Stimulated activated CD8-positive, alpha-beta memory T cell treated with anti-CD3 and anti-CD28 coated beads, Interleukin-12 subunit alpha, Interleukin-12 subunit beta, amount 100 ng/mL, for 24 hours (primary cell): ENCODE measurements at regions not wholly inside any gene's neighbourhood (a gene's known extent, or its start where the extent isn't known, plus 50 kb on each side); places are given as distances from the start of the nearest gene placed in this dataset.

Experiments
- DNase-seq: peaks from one replicate; pipeline ENCODE4 v3.0.0-alpha.2; 2020; ENCODE audit errors: extremely low read depth

- no peak for DNase-seq
Measured at GRCh38 chr3:187900993-187901755, 155.9 kb upstream of the BCL6 start.

DNA sequence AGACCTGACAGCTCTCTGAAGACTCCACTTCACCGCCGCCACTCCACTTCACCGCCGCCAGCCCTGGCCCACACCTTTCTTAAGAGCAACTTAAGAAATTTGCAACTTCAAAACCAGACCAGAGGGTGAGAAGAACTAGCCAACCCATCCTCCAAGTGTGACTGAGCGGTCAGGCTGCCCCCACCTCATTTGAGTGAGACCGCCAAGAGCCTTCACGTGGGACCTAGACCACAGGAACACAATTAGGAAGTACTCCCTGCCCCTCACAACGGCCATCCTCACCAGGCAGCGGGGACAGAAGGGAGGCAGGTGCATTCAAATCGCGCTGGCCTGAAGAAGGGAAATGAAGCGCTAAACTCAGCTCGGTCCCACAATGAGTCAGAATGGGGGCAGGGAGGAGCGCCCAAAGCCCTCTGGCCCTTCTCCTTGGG lies 156.8 kb upstream of the BCL6 start:
- no peak for DNase-seq

DNA sequence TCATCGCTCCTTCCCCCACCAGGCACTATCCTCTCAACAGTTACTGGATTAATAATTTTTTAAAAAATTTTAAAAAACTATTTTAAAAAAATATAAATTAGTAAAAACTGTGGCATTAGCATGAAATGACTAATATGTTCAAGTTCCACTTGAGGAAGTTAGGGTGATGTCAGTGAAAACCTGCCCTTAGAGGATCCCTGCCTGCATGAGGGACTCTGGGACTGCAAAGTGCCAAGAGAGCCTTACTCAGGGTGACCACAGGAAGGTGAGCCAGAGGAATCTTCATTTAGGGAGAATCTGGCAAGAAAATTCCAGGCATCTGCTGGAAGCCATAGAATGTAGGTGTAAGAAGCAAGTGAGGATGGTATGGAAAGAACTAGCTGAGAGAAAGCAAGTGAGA lies 157.7 kb upstream of the BCL6 start:
- DNase-seq: no peak

GRCh38 chr3:187903697-187904096 lies 158.4 kb upstream of the BCL6 start:
- DNase-seq: no peak

- DNase-seq: no peak
Measured at GRCh38 chr3:187906416-187906815, 161.1 kb upstream of the BCL6 start.

DNA sequence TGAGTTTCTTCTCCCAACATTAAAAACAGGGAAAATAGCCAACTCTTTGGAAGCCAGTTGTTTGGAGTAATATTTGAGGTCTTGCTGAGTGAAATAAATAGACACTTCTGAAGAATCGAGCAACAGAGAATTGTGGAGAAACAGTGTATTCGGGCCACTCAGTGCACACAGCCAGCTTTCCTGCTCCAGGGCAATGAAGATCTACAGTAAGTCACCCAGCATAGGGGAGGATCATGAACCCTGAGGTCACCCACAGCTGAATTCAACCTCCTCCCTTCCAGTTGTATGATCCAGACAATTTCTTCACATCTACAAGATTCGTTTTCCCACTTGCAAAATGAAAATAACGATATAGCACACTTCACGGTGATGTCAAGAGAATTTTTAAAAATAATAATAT lies 161.7 kb upstream of the BCL6 start:
- DNase-seq: no peak

- no peak for DNase-seq
Measured at GRCh38 chr3:187909866-187910265, 164.6 kb upstream of the BCL6 start.

GRCh38 chr3:187912007-187912406 lies 166.7 kb upstream of the BCL6 start:
- DNase-seq: no peak

DNA sequence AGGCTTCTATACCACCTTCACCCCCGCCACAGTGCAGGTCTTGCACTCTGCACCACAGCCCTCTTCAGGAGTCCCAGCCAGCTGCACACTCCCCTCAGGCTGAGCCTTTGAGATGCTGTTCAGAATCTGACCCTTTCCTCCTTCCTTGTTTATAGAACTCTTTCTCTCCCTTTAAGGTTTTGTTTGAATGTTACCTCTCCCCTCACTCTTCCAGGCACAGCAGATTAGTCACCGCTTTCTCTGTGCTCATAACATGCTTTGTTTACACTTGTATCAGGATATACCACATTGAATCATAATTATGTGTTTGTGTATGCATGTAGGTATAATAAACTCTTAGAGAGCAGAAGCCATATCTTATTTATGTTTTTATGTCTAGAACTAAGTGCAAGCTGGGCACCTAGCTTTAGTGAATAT lies 168.4 kb upstream of the BCL6 start:
- no peak for DNase-seq

GRCh38 chr3:187914231-187914630 lies 169.0 kb upstream of the BCL6 start:
- no peak for DNase-seq

DNA sequence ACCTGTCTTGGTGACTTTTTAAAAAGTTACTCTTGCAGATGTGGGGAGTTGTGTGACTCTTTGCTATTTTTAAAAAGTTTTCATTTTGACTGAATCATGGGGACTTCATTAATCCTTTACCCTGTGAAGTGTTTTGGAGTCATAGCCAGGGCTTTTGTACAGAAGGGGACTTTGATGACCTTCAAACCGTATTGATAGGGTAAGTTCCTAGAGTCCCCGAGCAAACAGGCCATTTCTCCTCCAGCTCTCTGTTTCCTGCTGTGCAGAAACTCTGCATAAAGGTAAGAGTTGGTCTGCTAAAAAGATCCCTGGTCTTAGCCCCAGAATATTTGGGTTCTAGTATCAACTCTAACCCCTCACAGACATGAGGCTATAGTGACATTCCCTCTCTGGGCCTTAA lies 170.8 kb upstream of the BCL6 start:
- DNase-seq: no peak

DNA sequence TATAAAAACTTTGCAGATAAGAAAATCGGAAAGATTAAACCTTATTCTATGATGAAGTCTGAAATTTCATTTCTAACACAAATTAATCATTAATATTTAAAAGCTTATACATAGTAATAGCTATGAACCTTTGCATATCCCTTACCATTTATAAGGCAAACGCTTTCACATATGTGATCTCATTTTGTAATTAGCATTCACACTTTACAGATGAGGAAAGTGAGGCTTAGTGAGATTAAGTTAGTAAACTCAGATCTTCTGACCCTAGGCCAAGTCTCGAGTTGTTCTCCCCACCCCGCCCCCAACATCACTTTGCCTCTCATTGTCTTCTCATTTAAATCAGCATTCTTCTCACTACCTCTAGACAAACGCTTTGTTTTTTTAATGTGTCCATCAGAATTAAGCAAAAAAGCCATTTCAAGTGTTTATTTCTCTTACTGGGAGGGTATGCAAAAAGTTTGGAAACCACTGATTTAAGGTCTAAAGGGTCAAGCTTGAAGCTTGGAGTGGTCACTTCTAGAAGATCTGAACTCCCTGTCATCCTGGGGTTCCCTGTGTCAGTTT lies 172.9 kb upstream of the BCL6 start:
- no peak for DNase-seq

GRCh38 chr3:187919048-187919447 lies 173.8 kb upstream of the BCL6 start:
- DNase-seq: no peak

- no peak for DNase-seq
Measured at GRCh38 chr3:187919544-187919943, 174.3 kb upstream of the BCL6 start.

GRCh38 chr3:187920030-187920429 lies 174.8 kb upstream of the BCL6 start:
- no peak for DNase-seq

DNA sequence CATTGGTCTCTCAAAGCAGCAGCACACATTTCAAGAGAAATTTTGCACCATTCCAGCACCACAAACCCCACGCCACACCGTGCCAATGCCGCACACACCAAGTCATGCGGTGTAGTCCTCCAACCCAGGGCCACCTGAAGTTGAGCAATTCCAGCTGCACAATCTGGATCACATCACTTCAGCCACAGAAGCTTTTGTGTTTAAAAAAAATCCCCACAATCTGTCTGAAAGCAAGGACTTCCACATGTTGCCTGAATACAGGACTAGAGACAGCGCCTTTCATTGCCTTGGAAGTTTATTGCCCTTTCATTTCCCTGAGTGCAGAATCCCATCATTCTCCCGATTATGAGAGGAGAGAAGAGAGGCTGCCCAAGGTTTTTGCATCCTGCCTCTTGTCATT lies 175.6 kb upstream of the BCL6 start:
- DNase-seq: no peak

DNA sequence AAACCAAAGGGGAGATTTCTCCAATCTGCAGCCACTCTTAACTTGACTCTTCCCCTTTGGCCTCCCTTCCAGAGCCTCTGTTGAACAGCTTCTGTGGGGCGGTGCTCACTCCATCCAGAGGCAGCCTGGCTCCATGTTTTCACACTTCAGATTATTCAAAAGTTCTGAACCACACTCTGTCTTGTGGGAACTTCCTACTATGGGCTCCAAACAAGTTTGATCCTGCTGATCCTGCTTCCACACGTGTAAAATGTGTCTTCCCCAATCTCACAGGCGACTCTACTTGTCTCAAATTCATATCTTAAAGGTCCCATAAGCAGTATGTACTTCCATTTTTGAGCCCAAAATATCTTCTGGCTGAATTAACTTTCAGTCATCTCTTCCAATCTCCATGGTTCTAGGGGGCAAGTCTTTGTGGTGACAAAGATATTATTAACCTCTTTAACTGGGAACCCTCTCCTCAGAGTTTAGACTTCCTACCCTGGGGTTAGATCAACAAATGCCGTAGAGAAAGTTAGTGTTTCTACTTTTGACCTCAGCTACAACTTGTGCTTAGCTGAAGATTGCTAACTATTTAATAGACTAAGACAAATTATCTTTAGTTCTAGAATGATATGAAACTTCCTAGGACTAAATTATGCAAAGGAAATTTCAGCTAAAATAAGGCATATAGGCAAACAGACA lies 176.3 kb upstream of the BCL6 start:
- DNase-seq: no peak

DNA sequence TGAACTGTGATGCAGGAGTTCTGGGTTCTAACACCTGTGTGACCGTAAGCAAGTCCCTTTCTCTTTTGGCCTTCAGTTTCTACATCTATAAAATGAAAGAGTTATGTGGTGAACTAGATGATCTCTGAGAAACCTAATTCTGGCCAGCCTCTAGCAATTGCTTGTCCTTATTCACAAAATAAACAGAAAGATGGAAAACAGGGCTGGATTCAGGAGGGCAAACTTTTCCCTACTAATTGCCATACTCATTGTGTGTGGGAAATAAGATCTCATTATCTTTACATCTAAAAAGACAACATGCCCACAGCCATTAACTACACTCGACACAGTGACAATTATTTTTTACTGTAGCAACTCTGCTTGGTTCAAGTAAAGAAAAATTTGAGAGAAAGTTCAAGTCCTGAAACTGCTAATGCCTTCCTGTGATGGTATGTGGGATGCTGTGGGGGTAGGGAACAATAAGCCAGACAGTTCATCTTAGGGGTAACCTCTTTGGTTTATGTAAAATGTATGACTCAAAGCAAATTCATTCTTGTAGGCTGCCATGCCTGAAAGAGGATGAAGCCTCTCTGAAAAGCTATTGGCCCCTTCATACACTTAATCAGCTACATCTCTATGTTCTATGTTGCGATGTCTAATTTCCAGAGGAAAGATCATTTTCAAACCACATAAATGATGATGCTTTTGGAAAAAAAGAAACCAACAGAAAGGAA lies 177.6 kb upstream of the BCL6 start:
- no peak for DNase-seq

GRCh38 chr3:187924651-187925050 lies 179.4 kb upstream of the BCL6 start:
- DNase-seq: no peak

GRCh38 chr3:187925326-187925725 lies 180.1 kb upstream of the BCL6 start:
- DNase-seq: no peak

DNA sequence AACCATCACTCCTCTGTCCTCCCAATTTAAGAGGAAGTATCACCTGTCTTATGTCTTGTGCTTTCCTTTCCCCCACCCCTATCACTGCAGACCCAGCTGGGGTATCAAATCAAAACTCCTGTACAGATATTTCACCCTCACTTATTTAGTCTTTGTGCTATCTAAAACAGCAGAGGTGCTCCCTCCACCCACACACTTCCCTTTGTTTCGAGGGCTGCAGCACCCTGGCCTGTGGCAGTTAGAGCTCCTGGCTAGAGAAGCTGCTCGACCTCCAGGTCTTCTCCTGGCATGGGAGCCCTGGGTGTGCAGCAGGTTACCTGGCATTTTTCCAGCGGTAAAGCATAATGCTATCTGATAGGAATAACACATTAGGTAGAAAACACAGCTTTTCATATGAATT lies 181.4 kb upstream of the BCL6 start:
- no peak for DNase-seq

DNA sequence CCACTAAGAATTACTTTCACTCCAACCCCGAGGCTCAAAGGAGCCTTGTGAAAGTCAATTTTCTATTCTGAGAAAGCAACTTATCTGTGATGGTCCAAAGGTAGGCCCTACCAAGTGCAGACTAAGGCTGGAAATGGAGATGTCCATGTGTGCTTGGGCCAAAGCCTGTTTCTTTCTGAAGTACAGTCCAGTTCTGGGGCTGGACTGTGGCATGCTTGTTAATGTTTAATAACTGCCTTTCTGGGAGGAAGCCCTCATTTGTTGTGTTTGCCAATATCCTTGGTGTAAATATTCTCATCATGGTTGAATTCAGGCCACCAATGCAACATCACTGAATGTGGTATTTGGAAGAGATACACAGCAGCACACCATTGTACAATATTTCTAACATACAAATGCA lies 182.3 kb upstream of the BCL6 start:
- DNase-seq: no peak
